ENCODE measurements at regions not wholly inside any gene's neighbourhood (a gene's known extent, or its start where the extent isn't known, plus 50 kb on each side); places are given as distances from the start of the nearest gene placed in this dataset.

GRCh38 chr15:66895794-66896453, 169.5 kb upstream of the SMAD3 start:
- intact Hi-C loops (cut with DNase I, micrococcal nuclease): no loop called here
- no peak for DNase-seq
- ATAC-seq: no peak

GRCh38 chr15:66896611-66897010, 168.8 kb upstream of the SMAD3 start:
- no peak for DNase-seq
- intact Hi-C loops (cut with DNase I, micrococcal nuclease): no loop called here
- no peak for ATAC-seq

GRCh38 chr15:66897416-66897815, 168.0 kb upstream of the SMAD3 start:
- DNase-seq (no peak), ATAC-seq (no peak)
- intact Hi-C loops (cut with DNase I, micrococcal nuclease): no loop called here

DNA sequence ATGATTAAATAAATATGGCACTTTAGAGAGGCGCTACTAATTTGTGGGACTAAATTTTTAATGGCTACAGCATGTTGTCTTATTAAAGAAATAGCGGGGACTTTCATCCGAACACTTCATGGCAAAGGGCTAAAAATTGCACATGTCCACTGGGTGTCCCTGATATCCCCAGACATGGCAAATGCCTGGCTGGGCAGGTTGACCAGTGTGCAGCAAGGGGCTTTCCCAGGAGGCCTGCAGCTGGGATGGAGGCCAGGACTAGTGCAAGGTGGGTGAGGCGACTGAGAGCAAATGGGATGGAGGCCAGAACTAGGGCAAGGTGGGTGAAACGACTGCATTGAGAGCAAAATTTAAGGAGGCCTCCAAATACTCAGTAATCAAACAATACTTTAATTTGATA, 167.4 kb upstream of the SMAD3 start:
- intact Hi-C loops (cut with DNase I, micrococcal nuclease): no loop called here
- DNase-seq (no peak), ATAC-seq (no peak)

- DNase-seq (no peak), ATAC-seq (no peak)
- intact Hi-C loops (cut with DNase I, micrococcal nuclease): no loop called here
Observed at GRCh38 chr15:66898656-66899386, 166.6 kb upstream of the SMAD3 start.

DNA sequence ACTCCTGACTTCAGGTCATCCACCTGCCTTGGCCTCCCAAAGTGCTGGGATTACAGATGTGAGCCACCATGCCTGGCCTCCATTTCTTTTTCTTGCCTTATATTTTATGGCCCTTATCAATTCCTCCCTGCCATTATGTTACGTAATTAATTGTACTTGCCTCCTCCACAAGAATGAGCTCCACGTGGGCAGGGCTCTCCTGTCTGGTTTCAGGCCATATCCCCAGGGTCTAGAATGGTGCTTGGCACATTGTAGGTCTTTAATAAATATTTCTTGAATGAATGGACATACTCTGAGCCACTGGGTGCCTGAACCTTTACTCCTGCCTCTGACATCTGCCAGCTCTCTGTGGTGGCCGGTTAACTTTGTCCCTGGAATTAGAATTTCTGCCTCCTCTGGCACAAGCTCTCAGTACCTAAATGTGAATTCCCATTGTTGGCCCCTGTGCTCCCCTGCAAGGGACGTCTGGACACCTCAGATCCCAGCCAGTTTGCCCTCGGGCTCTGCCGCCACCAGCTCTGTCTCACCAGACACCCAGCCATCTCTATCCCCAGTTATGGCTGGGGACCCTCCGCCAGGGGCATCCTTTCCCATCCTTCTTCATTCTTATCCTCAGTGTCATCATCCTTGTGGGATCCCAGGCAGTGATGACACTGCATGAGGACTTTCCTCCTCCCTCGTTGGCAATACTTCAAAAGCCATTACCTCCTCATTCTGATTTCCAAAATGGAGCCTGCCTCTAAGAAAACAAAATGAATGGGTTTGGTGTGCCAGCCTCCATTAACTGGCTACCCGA, 165.6 kb upstream of the SMAD3 start:
- intact Hi-C loops (cut with DNase I, micrococcal nuclease): no loop called here
- no peak for DNase-seq

DNA sequence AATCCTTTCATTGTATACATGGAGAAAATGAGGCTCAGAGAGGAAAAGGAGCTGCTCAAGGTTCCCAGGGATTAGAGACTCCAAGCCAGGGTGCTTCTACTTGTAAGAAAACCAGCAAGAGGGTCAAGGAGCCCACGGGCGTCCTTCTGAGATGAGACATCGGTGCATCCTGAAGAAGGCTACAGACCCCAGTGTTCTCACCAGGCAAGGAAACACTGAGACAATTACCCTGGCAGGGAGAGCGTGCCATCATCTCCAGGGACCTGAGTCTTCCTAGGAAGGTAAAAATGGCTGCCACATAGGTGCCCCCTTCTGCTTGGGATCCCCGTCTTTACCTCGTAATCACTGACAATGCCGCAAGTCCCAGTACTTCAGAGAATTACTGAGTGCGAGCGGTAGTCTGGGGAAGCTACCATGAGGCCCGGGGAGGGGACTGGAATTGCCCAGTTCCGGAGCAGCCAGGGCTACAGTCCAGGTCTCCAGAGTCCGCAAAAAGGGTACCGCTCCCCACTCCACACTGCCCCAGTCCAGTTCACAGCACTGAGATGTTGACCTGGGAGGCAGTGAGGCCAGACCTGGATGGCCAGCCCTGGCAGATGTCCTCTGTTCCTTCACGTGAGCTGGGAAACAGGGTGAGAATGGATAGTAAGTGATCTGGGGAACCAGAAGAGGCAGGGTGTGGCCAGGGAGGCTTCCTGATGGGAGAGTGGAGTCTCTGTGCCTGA, 164.7 kb upstream of the SMAD3 start:
- intact Hi-C loops (cut with DNase I, micrococcal nuclease): no loop called here
- DNase-seq: no peak
- ATAC-seq: no peak

More for the DNA sequence above, 165.6 kb upstream of the SMAD3 start:
- no peak for ATAC-seq

DNA sequence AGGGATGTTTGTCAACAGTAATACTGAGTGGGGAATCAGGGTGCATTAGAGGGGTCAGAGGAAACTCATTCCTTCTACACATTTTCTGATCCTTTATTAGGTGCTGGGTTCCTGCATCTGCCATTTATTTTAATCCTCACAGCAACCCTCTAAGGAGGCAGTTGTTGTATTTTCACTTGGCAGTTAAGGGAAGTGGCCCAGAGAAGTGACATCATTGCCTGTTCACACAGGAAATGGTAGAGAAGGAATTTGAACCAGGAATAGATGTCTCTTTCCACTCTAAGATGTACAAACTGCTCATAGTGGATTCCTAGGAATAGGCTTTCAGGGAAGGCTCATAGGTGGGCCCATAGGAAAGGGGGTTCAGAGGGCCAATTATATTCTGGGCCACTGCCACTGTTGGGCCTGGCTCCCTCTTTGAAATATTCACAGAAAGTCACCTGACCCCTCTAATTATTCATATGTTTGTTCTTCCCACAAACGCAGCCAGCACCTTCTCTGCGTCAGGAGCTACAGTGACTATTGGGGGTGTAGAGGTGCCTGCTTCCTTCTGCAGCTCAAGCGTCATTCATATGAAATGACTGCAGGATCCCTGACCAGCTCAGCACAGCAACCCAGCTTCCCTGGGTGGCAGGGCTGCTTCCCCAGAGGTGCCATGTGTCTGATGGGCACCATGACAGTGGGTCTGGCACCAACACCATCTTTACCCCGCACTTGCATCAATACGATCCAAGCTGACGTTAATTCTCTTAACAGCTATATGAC, 163.9 kb upstream of the SMAD3 start:
- intact Hi-C loops (cut with DNase I, micrococcal nuclease): no loop called here
- DNase-seq (no peak), ATAC-seq (peak; percentile 27)

GRCh38 chr15:66905185-66905584, 160.2 kb upstream of the SMAD3 start:
- DNase-seq (no peak), ATAC-seq (no peak)
- intact Hi-C loops (cut with DNase I, micrococcal nuclease): no loop called here

DNA sequence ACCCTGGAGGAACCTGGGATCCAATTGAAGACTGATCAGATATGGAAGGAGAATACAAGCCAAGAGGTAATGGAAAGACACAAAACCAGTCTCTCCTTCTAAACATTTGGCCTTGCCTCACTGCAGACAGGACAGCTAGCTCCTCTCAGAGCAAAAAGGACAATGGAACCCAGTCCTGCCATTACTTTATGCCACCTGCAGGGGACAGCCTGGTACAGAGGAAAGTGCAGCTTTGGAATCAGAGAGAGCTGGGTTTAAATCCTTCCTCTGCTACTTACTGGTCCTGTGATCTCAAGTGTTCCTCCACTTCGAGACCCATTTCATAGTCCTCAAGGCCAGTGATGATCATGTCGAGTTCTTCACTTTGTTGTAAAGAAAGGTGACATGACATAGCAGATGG, 159.4 kb upstream of the SMAD3 start:
- ATAC-seq: no peak
- DNase-seq: no peak
- intact Hi-C loops (cut with DNase I, micrococcal nuclease): no loop called here

DNA sequence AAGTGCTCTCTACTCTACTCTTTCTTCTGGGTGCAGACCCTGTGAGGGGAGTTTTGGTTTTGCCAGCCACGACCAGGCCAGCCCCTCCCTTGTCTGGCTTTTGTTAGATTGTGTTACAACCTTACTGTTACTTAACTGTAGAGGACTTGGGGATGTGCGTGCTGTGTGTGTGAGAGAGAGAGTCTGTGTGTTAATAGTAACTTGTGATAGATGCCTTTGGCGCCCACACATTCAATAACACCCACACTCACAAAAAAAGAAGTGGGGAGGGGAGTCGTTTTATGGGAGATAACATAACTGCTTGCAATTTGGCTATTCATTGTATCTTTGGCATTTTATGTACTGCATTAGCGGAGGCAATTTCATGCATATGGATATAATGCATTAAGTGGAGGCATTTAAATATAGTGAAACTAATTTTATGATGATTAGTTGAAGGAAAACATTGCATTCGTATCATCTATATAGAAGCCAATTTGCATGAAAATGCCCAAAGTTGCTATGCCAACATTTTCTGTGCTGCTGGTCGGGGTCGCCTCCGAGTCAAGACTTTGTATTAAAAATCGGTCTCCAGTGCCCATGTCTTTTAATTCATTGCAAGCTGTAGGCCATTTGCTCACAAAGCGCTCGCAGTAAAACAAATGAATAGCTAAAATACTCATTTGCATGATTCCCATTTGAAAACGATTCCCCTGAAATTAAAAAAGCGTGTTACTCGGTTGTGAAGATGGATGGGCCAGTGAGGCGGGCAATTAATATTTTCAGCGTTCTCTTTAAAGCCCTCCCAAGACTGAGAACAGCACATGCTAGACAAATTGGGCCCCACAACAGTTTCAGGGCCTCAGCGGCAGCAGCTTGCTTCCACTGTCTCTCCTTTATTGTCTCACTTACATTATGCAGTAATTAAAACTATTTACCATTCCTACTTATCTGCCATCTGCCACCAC, 158.5 kb upstream of the SMAD3 start:
- no peak for DNase-seq
- intact Hi-C loops (cut with DNase I, micrococcal nuclease): no loop called here
- no peak for ATAC-seq

DNA sequence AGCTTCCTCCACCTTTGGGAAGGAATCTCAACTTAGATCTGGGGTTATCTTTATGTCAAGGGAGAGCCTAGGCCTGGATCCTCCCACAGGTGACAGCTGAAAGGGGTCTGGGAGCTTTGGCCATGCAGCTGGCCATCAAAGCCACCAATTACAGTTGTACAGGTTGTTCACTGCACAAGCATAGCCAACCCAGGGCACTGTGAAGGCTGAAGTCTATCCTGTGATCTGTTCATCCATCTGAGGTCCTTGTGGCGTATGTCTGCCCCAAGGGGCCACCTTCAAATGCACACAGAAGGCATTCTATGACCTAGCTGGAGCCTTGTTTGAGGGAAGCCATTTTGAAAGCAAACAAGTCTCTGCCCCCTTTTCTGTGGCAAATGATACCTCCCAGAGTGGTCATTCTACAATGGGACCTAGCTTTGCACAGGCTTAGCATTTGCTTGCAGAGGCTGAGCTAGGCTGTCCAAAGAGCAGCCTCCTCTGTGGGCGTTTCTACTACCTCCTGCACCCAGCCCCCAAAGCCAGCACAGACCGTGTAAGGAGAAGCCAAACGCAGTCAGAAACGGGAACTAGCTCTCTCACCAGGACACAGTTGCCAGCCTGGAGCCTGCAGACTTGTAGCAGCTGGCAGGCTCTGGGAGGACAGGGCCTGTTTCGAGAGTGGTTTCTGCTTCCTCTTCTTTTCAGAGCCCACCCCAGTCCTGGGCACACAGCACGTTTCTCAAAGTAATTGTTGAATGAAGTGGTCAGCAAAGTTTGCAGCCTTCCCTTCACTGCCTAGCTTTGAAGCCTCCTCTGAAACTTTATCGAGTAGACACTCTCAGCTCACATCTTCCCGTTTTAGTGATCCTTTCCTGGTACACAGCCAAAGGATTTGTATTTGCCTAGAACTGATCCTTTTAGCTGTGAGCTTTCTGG, 157.3 kb upstream of the SMAD3 start:
- ATAC-seq: peak; percentile 55
- intact Hi-C loops (cut with DNase I, micrococcal nuclease): no loop called here
- DNase-seq: peak; percentile 42 to 69

GRCh38 chr15:66908744-66909095, 156.7 kb upstream of the SMAD3 start:
- DNase-seq (no peak), ATAC-seq (no peak)
- intact Hi-C loops (cut with DNase I, micrococcal nuclease): no loop called here

GRCh38 chr15:66909381-66909890, 156.0 kb upstream of the SMAD3 start:
- no peak for ATAC-seq
- intact Hi-C loops (cut with DNase I, micrococcal nuclease): no loop called here
- DNase-seq: no peak

GRCh38 chr15:66911131-66911700, 154.2 kb upstream of the SMAD3 start:
- intact Hi-C loops (cut with DNase I, micrococcal nuclease): no loop called here
- DNase-seq: no peak
- no peak for ATAC-seq

DNA sequence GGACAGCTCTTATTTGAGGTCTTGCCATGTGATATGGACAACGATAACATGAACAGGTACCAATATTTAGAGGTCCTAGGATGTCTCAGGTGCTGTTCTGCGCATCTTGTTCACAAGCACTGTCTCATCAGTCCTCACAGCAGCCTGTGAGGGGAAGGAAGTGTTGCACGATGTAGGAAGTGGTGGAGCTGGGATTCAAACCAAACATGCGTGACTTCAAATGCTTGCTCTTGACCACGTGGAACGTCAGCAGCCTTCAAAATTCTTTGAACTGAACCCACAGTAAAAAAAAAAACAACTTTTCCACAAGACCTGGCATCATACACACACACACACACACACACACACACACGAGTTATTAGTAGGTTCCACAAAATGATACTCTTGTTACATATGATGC, 153.4 kb upstream of the SMAD3 start:
- DNase-seq (no peak), ATAC-seq (no peak)
- intact Hi-C loops (cut with DNase I, micrococcal nuclease): no loop called here
